ENCODE measurements at regions not wholly inside any gene's neighbourhood (a gene's known extent, or its start where the extent isn't known, plus 50 kb on each side); places are given as distances from the start of the nearest gene placed in this dataset.

- no peak for DNase-seq (ENCODE audit: low spot score)
These were observed 363.5 kb downstream of the SLCO4C1 start for GRCh38 chr5:101932599-101932998.

- DNase-seq (ENCODE audit: low spot score) = no peak
These were observed 366.5 kb downstream of the SLCO4C1 start for GRCh38 chr5:101929628-101930027.

GRCh38 chr5:101917166-101917565 lies 378.9 kb downstream of the SLCO4C1 start:
- no peak for DNase-seq (ENCODE audit: low spot score)

GRCh38 chr5:101915554-101915953 lies 380.5 kb downstream of the SLCO4C1 start:
- DNase-seq (ENCODE audit: low spot score) = no peak

- DNase-seq (ENCODE audit: low spot score) = no peak
These were observed 391.3 kb downstream of the SLCO4C1 start for GRCh38 chr5:101904736-101905135.

- no peak for DNase-seq (ENCODE audit: low spot score)
These were observed 398.2 kb downstream of the SLCO4C1 start for GRCh38 chr5:101897914-101898313.

- no peak for DNase-seq (ENCODE audit: low spot score)
These were observed 401.1 kb downstream of the SLCO4C1 start for GRCh38 chr5:101894985-101895384.

- DNase-seq (ENCODE audit: low spot score) = no peak
These were observed 417.9 kb downstream of the SLCO4C1 start for GRCh38 chr5:101878190-101878589.

GRCh38 chr5:101877451-101877850 lies 418.6 kb downstream of the SLCO4C1 start:
- DNase-seq (ENCODE audit: low spot score) = no peak

- DNase-seq (ENCODE audit: low spot score) = no peak
These were observed 429.6 kb downstream of the SLCO4C1 start for GRCh38 chr5:101866473-101866872.

GRCh38 chr5:101860563-101860962 lies 435.5 kb downstream of the SLCO4C1 start:
- no peak for DNase-seq (ENCODE audit: low spot score)

GRCh38 chr5:101860145-101860544 lies 435.9 kb downstream of the SLCO4C1 start:
- no peak for DNase-seq (ENCODE audit: low spot score)

GRCh38 chr5:101846496-101846895 lies 449.6 kb downstream of the SLCO4C1 start:
- DNase-seq (ENCODE audit: low spot score) = no peak

- no peak for DNase-seq (ENCODE audit: low spot score)
These were observed 453.0 kb downstream of the SLCO4C1 start for GRCh38 chr5:101843055-101843454.

- DNase-seq (ENCODE audit: low spot score) = no peak
These were observed 457.6 kb downstream of the SLCO4C1 start for GRCh38 chr5:101838435-101838834.

- DNase-seq (ENCODE audit: low spot score) = no peak
These were observed 466.8 kb downstream of the SLCO4C1 start for GRCh38 chr5:101829255-101829654.

- DNase-seq (ENCODE audit: low spot score) = no peak
These were observed 484.6 kb downstream of the SLCO4C1 start for GRCh38 chr5:101811466-101811865.

GRCh38 chr5:101806410-101806809 lies 489.7 kb downstream of the SLCO4C1 start:
- DNase-seq (ENCODE audit: low spot score) = no peak

- no peak for DNase-seq (ENCODE audit: low spot score)
These were observed 499.7 kb downstream of the SLCO4C1 start for GRCh38 chr5:101796427-101796826.

- DNase-seq (ENCODE audit: low spot score) = no peak
These were observed 507.3 kb downstream of the SLCO4C1 start for GRCh38 chr5:101788797-101789196.

GRCh38 chr5:101785090-101785489 lies 511.0 kb downstream of the SLCO4C1 start:
- no peak for DNase-seq (ENCODE audit: low spot score)

GRCh38 chr5:101783241-101784013 lies 512.7 kb downstream of the SLCO4C1 start:
- DNase-seq (ENCODE audit: low spot score) = no peak

GRCh38 chr5:101782352-101783103 lies 513.6 kb downstream of the SLCO4C1 start:
- no peak for DNase-seq (ENCODE audit: low spot score)
